Mammary epithelial cell (primary cell): ENCODE measurements at regions not wholly inside any gene's neighbourhood (a gene's known extent, or its start where the extent isn't known, plus 50 kb on each side); places are given as distances from the start of the nearest gene placed in this dataset.

Experiments used
- EZH2 ChIP-seq: IDR thresholded peaks from 2 replicates; pipeline ENCODE4 v1.6.1; 2012; ENCODE audit warnings: low read length, inconsistent platforms, borderline replicate concordance
- TF ChIP-seq, protein P1 (sequence below), 2 donors: IDR thresholded peaks in 1 of 2; conservative IDR thresholded peaks in 1 of 2; 2 replicates each; pipeline ENCODE4 v1.5.1; 2011 to 2012; ENCODE audit warnings: inconsistent platforms in 2 of 2, low read length in 2 of 2, mild to moderate bottlenecking in 2 of 2, control low read depth in 1 of 2, low read depth in 1 of 2; ENCODE audit not compliant: insufficient read depth in 1 of 2; ENCODE audit errors: extremely low read depth in 1 of 2

DNA sequence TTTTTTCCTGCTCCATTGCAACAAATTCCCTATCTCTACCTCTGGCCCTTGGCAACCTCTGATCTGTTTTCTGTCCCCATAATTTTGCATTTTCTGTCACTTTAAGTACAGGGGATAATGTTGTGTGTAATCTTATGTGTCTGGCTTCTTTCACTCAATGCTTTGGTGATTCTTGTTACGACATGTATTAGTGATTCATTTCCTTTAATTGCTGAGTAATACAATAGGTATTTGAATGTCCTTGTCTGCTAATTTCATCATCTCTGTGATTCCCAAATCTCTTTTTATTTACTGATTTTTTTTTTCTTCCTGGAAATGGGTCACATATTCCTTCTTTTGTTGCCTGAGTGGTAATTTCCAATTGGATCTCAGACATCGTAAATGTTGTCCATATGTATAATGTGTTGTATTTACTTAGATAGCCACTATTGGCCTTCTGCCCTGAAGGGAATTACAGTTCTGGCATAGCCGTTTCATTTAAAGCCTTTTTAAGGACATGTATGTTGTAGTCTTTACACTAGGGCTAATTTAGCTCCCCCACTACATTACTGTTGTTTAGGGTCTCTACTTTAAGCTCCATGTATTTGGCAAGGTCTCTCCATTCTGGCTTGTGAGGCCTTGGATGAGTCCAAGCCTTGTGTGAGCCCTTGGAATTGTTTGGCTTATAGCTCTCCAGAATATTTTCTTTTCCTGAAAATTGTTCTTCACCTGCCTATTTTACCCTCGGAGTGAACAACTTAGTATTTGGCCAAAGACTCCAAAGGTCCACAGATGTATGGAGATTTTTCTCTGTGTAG is 683.8 kb downstream of the LRRC70 start:
- TF ChIP-seq EZH2, result no peak
- TF ChIP-seq, protein P1, sequence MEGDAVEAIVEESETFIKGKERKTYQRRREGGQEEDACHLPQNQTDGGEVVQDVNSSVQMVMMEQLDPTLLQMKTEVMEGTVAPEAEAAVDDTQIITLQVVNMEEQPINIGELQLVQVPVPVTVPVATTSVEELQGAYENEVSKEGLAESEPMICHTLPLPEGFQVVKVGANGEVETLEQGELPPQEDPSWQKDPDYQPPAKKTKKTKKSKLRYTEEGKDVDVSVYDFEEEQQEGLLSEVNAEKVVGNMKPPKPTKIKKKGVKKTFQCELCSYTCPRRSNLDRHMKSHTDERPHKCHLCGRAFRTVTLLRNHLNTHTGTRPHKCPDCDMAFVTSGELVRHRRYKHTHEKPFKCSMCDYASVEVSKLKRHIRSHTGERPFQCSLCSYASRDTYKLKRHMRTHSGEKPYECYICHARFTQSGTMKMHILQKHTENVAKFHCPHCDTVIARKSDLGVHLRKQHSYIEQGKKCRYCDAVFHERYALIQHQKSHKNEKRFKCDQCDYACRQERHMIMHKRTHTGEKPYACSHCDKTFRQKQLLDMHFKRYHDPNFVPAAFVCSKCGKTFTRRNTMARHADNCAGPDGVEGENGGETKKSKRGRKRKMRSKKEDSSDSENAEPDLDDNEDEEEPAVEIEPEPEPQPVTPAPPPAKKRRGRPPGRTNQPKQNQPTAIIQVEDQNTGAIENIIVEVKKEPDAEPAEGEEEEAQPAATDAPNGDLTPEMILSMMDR (conservative IDR thresholded peaks at IDR 0.05 in 1 of 2, IDR thresholded peaks at IDR 0.05 in 1 of 2; ENCODE audit: extremely low read depth in 1 of 2, insufficient read depth in 1 of 2, low read depth in 1 of 2, low read length in 2 of 2), result no peak
